ENCODE measurements at regions not wholly inside any gene's neighbourhood (a gene's known extent, or its start where the extent isn't known, plus 50 kb on each side); places are given as distances from the start of the nearest gene placed in this dataset.

DNA sequence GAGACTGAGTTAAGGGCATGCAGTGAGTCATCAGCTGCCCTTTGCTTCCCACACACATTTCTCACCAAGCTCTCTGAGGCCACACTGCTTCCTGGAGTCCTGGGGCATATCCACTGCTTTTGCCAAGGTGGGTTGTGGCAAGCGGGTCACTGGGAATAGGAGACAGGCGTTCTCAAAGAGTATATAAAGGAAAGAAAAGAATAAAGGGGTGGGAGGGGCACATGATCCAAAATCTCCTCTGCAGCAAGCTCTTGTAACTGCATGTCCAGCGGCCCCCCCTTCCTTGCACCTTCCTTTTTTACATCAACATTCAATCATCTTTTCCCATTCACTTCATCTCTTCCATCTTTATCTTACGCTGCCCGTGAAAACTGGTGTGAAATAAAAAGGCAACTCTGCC, 259.1 kb upstream of the RPL38 start:
- Histone ChIP-seq H3K27me3 (no peaks in the 10 kb centered on the region), H3K36me3 (no peaks in the 10 kb centered on the region), H3K9me3 (no peaks in the 10 kb centered on the region), H3K4me1 (no peaks in the 10 kb centered on the region), H3K4me3 (no peak overlapping the region), H3K27ac (no peak overlapping the region)
- DNase-seq (ENCODE audit: low spot score in 2 of 2), result no peak
- TF ChIP-seq POLR2AphosphoS5 (IDR thresholded peaks at IDR 0.05), result no peak
- TF ChIP-seq, protein P1, sequence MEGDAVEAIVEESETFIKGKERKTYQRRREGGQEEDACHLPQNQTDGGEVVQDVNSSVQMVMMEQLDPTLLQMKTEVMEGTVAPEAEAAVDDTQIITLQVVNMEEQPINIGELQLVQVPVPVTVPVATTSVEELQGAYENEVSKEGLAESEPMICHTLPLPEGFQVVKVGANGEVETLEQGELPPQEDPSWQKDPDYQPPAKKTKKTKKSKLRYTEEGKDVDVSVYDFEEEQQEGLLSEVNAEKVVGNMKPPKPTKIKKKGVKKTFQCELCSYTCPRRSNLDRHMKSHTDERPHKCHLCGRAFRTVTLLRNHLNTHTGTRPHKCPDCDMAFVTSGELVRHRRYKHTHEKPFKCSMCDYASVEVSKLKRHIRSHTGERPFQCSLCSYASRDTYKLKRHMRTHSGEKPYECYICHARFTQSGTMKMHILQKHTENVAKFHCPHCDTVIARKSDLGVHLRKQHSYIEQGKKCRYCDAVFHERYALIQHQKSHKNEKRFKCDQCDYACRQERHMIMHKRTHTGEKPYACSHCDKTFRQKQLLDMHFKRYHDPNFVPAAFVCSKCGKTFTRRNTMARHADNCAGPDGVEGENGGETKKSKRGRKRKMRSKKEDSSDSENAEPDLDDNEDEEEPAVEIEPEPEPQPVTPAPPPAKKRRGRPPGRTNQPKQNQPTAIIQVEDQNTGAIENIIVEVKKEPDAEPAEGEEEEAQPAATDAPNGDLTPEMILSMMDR (IDR thresholded peaks at IDR 0.05), result no peak
- intact Hi-C loops (cut with DNase I; ENCODE audit: low total_unique reads), result loop anchor here (1.0 kb wide), 1 partner anchor 17 kb away; no protein-coding TSS in a partner anchor

DNA sequence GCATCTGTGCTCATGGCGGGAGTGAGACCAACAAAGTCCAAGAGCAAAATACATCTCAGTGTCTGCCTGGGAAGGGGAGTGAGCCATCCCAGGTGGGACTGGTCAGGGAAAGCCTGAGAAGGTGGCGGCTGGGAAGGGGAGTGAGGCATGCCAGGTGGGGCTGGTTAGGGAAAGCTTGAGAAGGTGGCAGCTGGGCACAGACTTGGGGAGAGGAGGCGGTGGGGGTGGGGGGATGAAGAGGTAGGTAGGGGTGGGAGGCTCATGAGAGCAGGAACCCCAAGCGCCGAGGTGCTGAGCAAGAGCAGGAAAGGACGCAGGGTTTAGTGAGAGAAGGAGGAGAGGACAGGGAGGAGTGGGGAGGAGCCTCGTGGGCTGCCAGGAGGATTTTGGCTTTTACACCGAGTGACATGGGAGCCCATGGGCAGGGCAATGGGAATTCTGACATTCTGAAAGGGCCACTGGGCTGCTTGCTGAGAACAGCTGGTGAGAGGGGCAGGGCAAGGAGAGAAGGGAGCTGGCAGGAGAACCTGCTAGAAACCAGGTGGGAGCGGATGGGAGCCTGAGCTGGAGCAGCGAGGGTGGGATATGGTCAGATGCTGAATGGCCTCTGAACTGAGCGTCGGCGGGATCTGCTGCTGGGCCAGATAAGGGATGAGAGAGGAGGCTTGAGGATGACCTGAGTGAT, 256.1 kb upstream of the RPL38 start:
- H3K36me3 ChIP-seq, result no peaks in the 10 kb centered on the region
- TF ChIP-seq POLR2A (IDR thresholded peaks at IDR 0.05), result no peak
- no peak for TF ChIP-seq POLR2AphosphoS5 (IDR thresholded peaks at IDR 0.05)
- TF ChIP-seq, protein P1 (IDR thresholded peaks at IDR 0.05), result no peak
- DNase-seq (ENCODE audit: low spot score in 2 of 2), result no peak
- no peaks in the 10 kb centered on the region for H3K9me3 ChIP-seq
- no peaks in the 10 kb centered on the region for H3K4me1 ChIP-seq
- no peak overlapping the region for H3K27ac ChIP-seq
- H3K27me3 ChIP-seq, result peaks cover 0 to 10% of the 10 kb centered on the region in 2 donors
- intact Hi-C loops (cut with DNase I; ENCODE audit: low total_unique reads), result no loop called here
- H3K4me3 ChIP-seq, result no peak overlapping the region

DNA sequence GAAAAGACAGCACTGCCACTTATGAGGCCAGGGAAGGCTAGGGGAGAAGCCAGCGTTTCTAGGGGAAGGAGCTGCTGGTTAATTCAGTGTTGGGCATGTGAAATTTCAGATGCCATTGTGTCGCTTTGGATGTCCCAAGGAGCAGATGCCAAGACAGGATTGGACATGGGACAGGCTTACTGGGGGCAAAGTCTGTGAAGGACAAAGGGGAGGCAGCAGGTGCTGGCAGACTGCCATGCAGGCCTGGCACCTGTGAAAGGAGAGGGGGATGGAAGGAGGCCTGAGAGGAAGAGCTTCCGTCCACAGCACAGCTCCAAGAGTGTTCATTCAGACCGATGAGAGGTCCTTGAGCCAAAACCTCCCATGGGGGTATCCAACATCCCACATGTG, 255.5 kb upstream of the RPL38 start:
- Histone ChIP-seq H3K27me3 (peaks cover 0 to 15% of the 10 kb centered on the region in 2 donors), H3K4me1 (no peaks in the 10 kb centered on the region), H3K9me3 (no peaks in the 10 kb centered on the region), H3K4me3 (no peak overlapping the region), H3K27ac (no peak overlapping the region), H3K36me3 (no peaks in the 10 kb centered on the region)
- no peak for TF ChIP-seq POLR2AphosphoS5 (IDR thresholded peaks at IDR 0.05)
- no peak for TF ChIP-seq POLR2A (IDR thresholded peaks at IDR 0.05)
- TF ChIP-seq, protein P1 (IDR thresholded peaks at IDR 0.05), result no peak
- intact Hi-C loops (cut with DNase I; ENCODE audit: low total_unique reads), result no loop called here
- no peak for DNase-seq (ENCODE audit: low spot score in 2 of 2)

DNA sequence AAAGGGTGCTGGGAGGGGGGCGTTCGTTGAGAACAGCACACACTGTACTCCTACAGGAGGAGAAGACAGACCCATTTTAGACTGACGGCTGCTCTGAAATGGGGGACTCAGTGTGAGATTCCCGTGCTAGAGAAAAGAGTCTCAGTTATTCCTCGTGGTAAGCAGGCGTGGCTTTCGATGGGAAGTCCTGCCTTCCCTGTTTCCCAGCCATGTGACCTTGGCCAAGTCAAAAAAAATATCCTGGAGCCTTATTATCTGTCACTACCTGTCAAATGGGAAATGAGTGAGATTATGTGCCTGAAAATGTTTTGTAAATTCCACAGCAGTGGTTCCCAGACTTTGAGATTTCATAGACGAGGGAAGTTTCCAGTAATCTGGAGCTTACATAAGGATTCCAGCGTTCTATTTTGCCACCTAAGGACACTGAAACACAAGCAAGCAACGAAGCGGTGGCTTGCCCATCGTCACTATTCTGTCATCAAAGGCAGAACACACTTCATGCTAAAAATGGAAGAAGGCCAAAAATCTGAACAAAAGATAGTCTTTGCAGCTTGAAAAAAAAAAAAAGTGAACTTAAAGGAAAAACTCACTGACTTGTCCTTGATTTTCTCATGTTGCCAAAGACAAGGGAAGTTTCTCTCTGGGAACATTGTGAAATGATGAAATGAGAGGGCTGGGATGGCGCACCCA, 253.4 kb upstream of the RPL38 start:
- Histone ChIP-seq H3K27me3 (peaks cover 0 to 16% of the 10 kb centered on the region in 2 donors), H3K27ac (no peak overlapping the region), H3K4me1 (no peaks in the 10 kb centered on the region), H3K9me3 (no peaks in the 10 kb centered on the region), H3K36me3 (no peaks in the 10 kb centered on the region), H3K4me3 (no peak overlapping the region)
- intact Hi-C loops (cut with DNase I; ENCODE audit: low total_unique reads), result no loop called here
- DNase-seq (ENCODE audit: low spot score in 2 of 2), result no peak
- TF ChIP-seq POLR2A (IDR thresholded peaks at IDR 0.05), result no peak
- no peak for TF ChIP-seq POLR2AphosphoS5 (IDR thresholded peaks at IDR 0.05)
- TF ChIP-seq, protein P1 (IDR thresholded peaks at IDR 0.05), result no peak

DNA sequence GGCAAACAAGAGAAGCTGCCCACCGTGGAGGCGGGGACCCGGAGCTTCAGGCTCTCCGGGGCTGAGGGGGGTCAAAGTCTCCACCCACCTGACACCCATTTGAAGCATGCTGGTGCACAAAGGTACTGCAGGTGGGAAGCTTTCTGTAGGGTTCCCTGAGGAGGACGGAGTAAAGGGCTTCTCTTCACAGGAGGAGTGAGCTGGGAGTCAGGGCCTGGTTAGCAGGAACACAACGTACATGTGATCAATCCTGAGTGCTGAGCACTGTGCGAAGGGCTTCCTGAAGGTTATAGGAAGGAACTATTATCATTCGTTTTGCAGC, 252.9 kb upstream of the RPL38 start:
- no peaks in the 10 kb centered on the region for H3K4me1 ChIP-seq
- no peak for DNase-seq (ENCODE audit: low spot score in 2 of 2)
- intact Hi-C loops (cut with DNase I; ENCODE audit: low total_unique reads), result no loop called here
- no peaks in the 10 kb centered on the region for H3K9me3 ChIP-seq
- H3K27ac ChIP-seq, result no peak overlapping the region
- TF ChIP-seq POLR2AphosphoS5 (IDR thresholded peaks at IDR 0.05), result no peak
- TF ChIP-seq POLR2A (IDR thresholded peaks at IDR 0.05), result no peak
- TF ChIP-seq, protein P1 (IDR thresholded peaks at IDR 0.05), result no peak
- H3K27me3 ChIP-seq, result peaks cover 0 to 16% of the 10 kb centered on the region in 2 donors
- H3K36me3 ChIP-seq, result no peaks in the 10 kb centered on the region
- no peak overlapping the region for H3K4me3 ChIP-seq

All from breast epithelium (tissue), 4 donors.